ENCODE measurements at regions not wholly inside any gene's neighbourhood (a gene's known extent, or its start where the extent isn't known, plus 50 kb on each side); places are given as distances from the start of the nearest gene placed in this dataset.

DNA sequence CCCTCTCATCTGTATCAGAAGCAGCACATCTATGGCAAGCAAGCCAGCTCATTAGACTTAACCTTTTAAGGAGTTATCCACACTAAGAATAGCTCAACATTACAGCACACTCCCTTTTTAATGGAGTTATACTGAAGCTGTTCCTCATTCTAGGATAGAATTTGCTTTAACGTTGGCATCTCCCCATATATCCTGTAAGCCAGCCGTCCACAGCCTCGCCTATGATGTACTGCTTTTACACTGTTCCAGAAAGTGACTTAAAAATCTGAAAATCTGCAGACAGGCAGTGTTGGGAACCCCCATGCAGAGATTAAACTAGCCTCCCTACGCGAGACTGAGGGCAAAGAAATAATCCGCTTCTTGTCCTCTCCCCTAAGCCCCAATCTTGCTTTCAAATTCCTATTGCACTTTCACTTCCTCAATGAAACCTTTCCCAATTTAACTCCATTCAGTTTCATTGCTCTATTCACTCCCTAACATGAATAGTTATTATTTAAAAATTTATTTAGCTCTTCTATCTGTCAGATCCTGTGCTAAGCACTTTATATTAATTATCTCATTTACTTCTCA, 225.0 kb downstream of the BLID start:
- Histone ChIP-seq H3K27me3 (no peaks in the 10 kb centered on the region), H3K4me1 (peaks cover 37% of the 10 kb centered on the region), H3K36me3 (ENCODE audit: low read depth, missing control alignments) (no peaks in the 10 kb centered on the region), H3K9me3 (no peaks in the 10 kb centered on the region), H3K4me3 (no peak overlapping the region), H3K27ac (peak overlapping the region in 1 of 2 donors; percentile 32)
- WGBS, 2 donors = 38 to 51% methylated on average over 6 of the region's 6 CpGs
- DNase-seq = no peak
- TF ChIP-seq CTCF (IDR thresholded peaks at IDR 0.05) (no peak), POLR2A (IDR thresholded peaks at IDR 0.05) (no peak)
- intact Hi-C loops (cut with DNase I; ENCODE audit: low total_unique reads) = no loop called here

GRCh38 chr11:121890377-121890776, 225.6 kb downstream of the BLID start:
- Histone ChIP-seq H3K4me3 (no peak overlapping the region), H3K9me3 (no peaks in the 10 kb centered on the region), H3K27me3 (no peaks in the 10 kb centered on the region), H3K36me3 (ENCODE audit: low read depth, missing control alignments) (no peaks in the 10 kb centered on the region), H3K27ac (peak overlapping the region in 1 of 2 donors; percentile 32), H3K4me1 (peaks cover 37% of the 10 kb centered on the region)
- DNase-seq = no peak
- TF ChIP-seq POLR2A (IDR thresholded peaks at IDR 0.05) (no peak), CTCF (IDR thresholded peaks at IDR 0.05) (no peak)
- WGBS, 2 donors = 53 to 62% methylated on average over 2 of the region's 2 CpGs
- intact Hi-C loops (cut with DNase I; ENCODE audit: low total_unique reads) = no loop called here

DNA sequence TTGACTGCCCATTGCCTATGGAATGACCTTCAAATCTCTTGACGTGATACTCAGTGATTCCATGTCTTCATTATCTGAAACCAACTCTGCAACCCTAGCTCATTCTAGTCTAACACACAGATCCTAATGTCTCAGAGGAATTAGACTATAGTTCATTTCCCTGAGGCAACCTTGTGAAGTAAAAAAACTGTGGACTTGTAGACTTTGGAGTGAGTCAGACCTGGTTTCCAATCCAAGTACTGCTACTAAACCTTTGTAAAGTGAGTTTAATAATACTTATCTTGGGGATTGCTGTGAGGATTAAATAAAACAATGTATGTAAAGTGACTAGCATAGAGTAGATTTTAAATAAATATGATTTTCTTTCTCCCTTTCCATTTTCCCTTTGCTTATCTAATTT, 226.1 kb downstream of the BLID start:
- H3K27me3 ChIP-seq = no peaks in the 10 kb centered on the region
- no peak for DNase-seq
- no peak overlapping the region for H3K4me3 ChIP-seq
- H3K36me3 ChIP-seq (ENCODE audit: low read depth, missing control alignments) = no peaks in the 10 kb centered on the region
- H3K27ac ChIP-seq = no peak overlapping the region
- 74 to 82% methylated on average over 1 of the region's 1 CpG for WGBS, 2 donors
- TF ChIP-seq POLR2A (IDR thresholded peaks at IDR 0.05) (no peak), CTCF (IDR thresholded peaks at IDR 0.05) (no peak)
- H3K9me3 ChIP-seq = no peaks in the 10 kb centered on the region
- H3K4me1 ChIP-seq = peaks cover 37% of the 10 kb centered on the region
- intact Hi-C loops (cut with DNase I; ENCODE audit: low total_unique reads) = no loop called here

- Histone ChIP-seq H3K27me3 (no peaks in the 10 kb centered on the region), H3K36me3 (ENCODE audit: low read depth, missing control alignments) (no peaks in the 10 kb centered on the region), H3K4me1 (peaks cover 37% of the 10 kb centered on the region), H3K9me3 (no peaks in the 10 kb centered on the region), H3K4me3 (no peak overlapping the region), H3K27ac (no peak overlapping the region)
- no peak for DNase-seq
- no peak for TF ChIP-seq CTCF (IDR thresholded peaks at IDR 0.05)
- TF ChIP-seq POLR2A (IDR thresholded peaks at IDR 0.05) = no peak
- WGBS, 2 donors = 94 to 95% methylated on average over 5 to 6 of the region's 6 CpGs
- intact Hi-C loops (cut with DNase I; ENCODE audit: low total_unique reads) = no loop called here
These were observed 226.8 kb downstream of the BLID start for GRCh38 chr11:121889186-121889585.

DNA sequence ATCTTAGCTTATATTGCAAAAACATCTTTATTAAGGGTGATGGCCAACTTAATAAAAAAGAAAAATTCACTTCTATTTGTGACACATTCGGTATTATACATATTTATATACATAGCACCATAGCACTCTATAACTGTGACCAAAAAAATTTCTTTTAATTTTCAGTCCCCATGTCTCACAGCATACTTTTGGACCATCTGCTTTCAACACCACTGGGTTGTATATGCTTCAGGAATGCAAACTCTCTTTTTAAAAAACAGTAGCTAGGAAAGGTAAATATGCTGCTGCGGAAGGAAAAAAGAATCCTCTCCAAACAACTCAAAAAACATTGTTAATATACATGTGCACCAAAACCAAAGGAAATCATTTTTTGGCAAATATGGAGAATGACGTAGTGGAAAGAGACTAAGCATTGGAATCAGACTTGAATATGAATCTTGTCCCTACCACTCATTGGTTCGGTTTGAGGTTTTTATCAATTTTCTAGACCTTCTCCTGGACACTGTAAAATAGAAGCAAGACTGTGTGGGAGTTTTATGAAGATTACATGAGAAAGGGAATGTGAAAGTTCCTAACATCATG, 227.9 kb downstream of the BLID start:
- Histone ChIP-seq H3K4me3 (no peak overlapping the region), H3K4me1 (peaks cover 37% of the 10 kb centered on the region), H3K27me3 (no peaks in the 10 kb centered on the region), H3K9me3 (no peaks in the 10 kb centered on the region), H3K27ac (no peak overlapping the region), H3K36me3 (ENCODE audit: low read depth, missing control alignments) (no peaks in the 10 kb centered on the region)
- no peak for TF ChIP-seq CTCF (IDR thresholded peaks at IDR 0.05)
- no peak for DNase-seq
- intact Hi-C loops (cut with DNase I; ENCODE audit: low total_unique reads) = no loop called here
- WGBS, 2 donors = 73 to 82% methylated on average over 4 of the region's 4 CpGs

Data from testis (tissue), 2 donors.